Liver (tissue), 3 donors: ENCODE measurements at regions not wholly inside any gene's neighbourhood (a gene's known extent, or its start where the extent isn't known, plus 50 kb on each side); places are given as distances from the start of the nearest gene placed in this dataset.

ENCODE experiments used
- CTCF ChIP-seq: fragments of 150-350 bp; IDR thresholded peaks from 2 replicates; pipeline ENCODE4 v1.5.1; 2017; ENCODE audit warnings: improper control_type of control experiment, low read depth, low read length; ENCODE audit not compliant: missing input control
- FOXA2 ChIP-seq: IDR thresholded peaks from 2 replicates; pipeline ENCODE4 v1.6.1; 2016; ENCODE audit warnings: antibody characterized with exemption
- RAD21 ChIP-seq, 2 donors: IDR thresholded peaks; 2 replicates each; pipeline ENCODE4 v1.6.1; 2016; ENCODE audit warnings: antibody characterized with exemption in 2 of 2, mild to moderate bottlenecking in 2 of 2
- ZBTB33 ChIP-seq: IDR thresholded peaks from 2 replicates; pipeline ENCODE4 v1.6.1; 2016; ENCODE audit warnings: antibody characterized with exemption
- donor health status: healthy.
- donor health status: healthy.

- no peak for TF ChIP-seq CTCF
- no peak for TF ChIP-seq FOXA2
- TF ChIP-seq RAD21 (IDR thresholded peaks at IDR 0.05) = no peak
- no peak for TF ChIP-seq ZBTB33
Measured at GRCh38 chr2:237258615-237259014, 155.3 kb downstream of the COL6A3 start.
